ENCODE measurements at regions not wholly inside any gene's neighbourhood (a gene's known extent, or its start where the extent isn't known, plus 50 kb on each side); places are given as distances from the start of the nearest gene placed in this dataset.

DNA sequence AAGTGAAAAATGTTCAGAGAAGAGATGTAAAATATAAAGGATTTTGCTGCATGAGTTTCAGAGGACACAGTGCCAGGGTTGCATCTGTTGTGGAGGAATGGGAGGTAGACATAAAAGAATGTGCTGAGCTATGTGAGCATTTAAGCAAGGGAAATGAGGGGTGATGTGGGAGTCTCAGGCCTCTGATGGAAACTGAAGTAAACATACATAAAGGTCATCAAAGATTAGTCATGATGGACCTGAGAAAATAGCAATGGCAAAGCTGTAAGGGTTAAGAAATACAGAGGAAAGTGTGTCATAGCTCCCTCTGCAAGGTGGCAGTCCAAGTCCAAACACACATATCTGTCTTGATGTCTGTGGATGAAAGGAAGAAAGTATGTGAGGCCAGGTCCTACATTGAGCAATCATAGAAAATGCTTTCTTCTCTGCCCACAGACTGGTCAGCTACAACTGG, 306.6 kb upstream of the ECI2 start:
- POLR2A ChIA-PET (ENCODE audit: unreplicated experiment), result no interaction called here
- Histone ChIP-seq H3K27ac (ENCODE audit: low read length) (no peak overlapping the region), H3F3A (ENCODE audit: low read length, unreplicated experiment) (no peaks in the 10 kb centered on the region), H3K27me3 (ENCODE audit: low read length) (no peaks in the 10 kb centered on the region), H3K4me1 (ENCODE audit: insufficient read depth, low read length) (peaks cover 3% of the 10 kb centered on the region), H3K9ac (ENCODE audit: low read length) (no peak overlapping the region), H3K4me2 (ENCODE audit: low read length) (no peak overlapping the region), H3K9me3 (ENCODE audit: low read length) (no peaks in the 10 kb centered on the region), H2AFZ (ENCODE audit: low read length) (no peak overlapping the region), H3K9me2 (replicated peaks; ENCODE audit: low read length) (no peaks in the 10 kb centered on the region), H4K20me1 (ENCODE audit: low read length) (no peaks in the 10 kb centered on the region), H3K79me2 (ENCODE audit: low read length) (no peaks in the 10 kb centered on the region), H3K36me3 (ENCODE audit: low read depth, low read length) (no peaks in the 10 kb centered on the region), H3K4me3 (ENCODE audit: low read length) (no peak overlapping the region)
- intact Hi-C loops (cut with micrococcal nuclease), result no loop called here
- ATAC-seq (no peak), DNase-seq (no peak)
- TF ChIP-seq EZH2 (IDR thresholded peaks at IDR 0.05; ENCODE audit: low read length, unreplicated experiment) (no peak), EZH2phosphoT487 (IDR thresholded peaks at IDR 0.05; ENCODE audit: borderline replicate concordance, low read length) (no peak)
- TF ChIP-seq, protein P1, sequence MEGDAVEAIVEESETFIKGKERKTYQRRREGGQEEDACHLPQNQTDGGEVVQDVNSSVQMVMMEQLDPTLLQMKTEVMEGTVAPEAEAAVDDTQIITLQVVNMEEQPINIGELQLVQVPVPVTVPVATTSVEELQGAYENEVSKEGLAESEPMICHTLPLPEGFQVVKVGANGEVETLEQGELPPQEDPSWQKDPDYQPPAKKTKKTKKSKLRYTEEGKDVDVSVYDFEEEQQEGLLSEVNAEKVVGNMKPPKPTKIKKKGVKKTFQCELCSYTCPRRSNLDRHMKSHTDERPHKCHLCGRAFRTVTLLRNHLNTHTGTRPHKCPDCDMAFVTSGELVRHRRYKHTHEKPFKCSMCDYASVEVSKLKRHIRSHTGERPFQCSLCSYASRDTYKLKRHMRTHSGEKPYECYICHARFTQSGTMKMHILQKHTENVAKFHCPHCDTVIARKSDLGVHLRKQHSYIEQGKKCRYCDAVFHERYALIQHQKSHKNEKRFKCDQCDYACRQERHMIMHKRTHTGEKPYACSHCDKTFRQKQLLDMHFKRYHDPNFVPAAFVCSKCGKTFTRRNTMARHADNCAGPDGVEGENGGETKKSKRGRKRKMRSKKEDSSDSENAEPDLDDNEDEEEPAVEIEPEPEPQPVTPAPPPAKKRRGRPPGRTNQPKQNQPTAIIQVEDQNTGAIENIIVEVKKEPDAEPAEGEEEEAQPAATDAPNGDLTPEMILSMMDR (conservative IDR thresholded peaks at IDR 0.05; ENCODE audit: low read depth, low read length), result no peak
- BruUV-seq (replicated peaks), result no TSS peak
- CTCF ChIA-PET, result no interaction called here

DNA sequence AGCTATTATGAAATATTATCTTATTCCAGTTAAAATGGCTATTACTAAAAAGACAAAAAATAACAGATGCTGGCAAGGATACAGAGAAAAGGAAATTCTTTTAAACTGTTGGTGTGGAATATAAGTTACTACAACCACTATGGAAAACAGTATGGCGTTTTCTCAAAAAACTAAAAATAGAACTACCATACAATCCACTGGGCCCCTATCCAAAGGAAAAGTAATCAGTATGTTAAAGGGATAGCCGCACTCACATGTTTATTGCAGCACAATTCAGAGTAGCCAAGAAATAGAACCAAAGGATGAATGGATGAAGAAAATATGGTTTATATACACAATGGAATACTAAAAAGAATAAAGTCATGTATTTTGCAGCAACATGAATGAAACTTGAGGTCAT, 303.8 kb upstream of the ECI2 start:
- Histone ChIP-seq H3K36me3 (ENCODE audit: low read depth, low read length) (no peaks in the 10 kb centered on the region), H3K79me2 (ENCODE audit: low read length) (no peaks in the 10 kb centered on the region), H3K4me3 (ENCODE audit: low read length) (no peak overlapping the region), H3K9me3 (ENCODE audit: low read length) (no peaks in the 10 kb centered on the region), H3F3A (ENCODE audit: low read length, unreplicated experiment) (no peaks in the 10 kb centered on the region), H3K4me2 (ENCODE audit: low read length) (no peak overlapping the region), H2AFZ (ENCODE audit: low read length) (no peak overlapping the region), H3K4me1 (ENCODE audit: insufficient read depth, low read length) (no peaks in the 10 kb centered on the region), H4K20me1 (ENCODE audit: low read length) (no peaks in the 10 kb centered on the region), H3K27ac (ENCODE audit: low read length) (no peak overlapping the region), H3K9ac (ENCODE audit: low read length) (no peak overlapping the region), H3K27me3 (ENCODE audit: low read length) (no peaks in the 10 kb centered on the region), H3K9me2 (replicated peaks; ENCODE audit: low read length) (no peaks in the 10 kb centered on the region)
- ChIA-PET CTCF (no interaction called here), POLR2A (ENCODE audit: unreplicated experiment) (no interaction called here)
- DNase-seq (no peak), ATAC-seq (no peak)
- no TSS peak for BruUV-seq (replicated peaks)
- intact Hi-C loops (cut with micrococcal nuclease), result no loop called here
- TF ChIP-seq, protein P1 (conservative IDR thresholded peaks at IDR 0.05; ENCODE audit: low read depth, low read length), result no peak
- no peak for TF ChIP-seq EZH2phosphoT487 (IDR thresholded peaks at IDR 0.05; ENCODE audit: borderline replicate concordance, low read length)
- no peak for TF ChIP-seq EZH2 (IDR thresholded peaks at IDR 0.05; ENCODE audit: low read length, unreplicated experiment)

GRCh38 chr6:4437342-4437741, 302.0 kb upstream of the ECI2 start:
- ATAC-seq (no peak), DNase-seq (no peak)
- Histone ChIP-seq H3K9me2 (replicated peaks; ENCODE audit: low read length) (no peaks in the 10 kb centered on the region), H3K4me2 (ENCODE audit: low read length) (no peak overlapping the region), H3K9ac (ENCODE audit: low read length) (no peak overlapping the region), H4K20me1 (ENCODE audit: low read length) (no peaks in the 10 kb centered on the region), H3K9me3 (ENCODE audit: low read length) (no peaks in the 10 kb centered on the region), H3K36me3 (ENCODE audit: low read depth, low read length) (no peaks in the 10 kb centered on the region), H3K4me1 (ENCODE audit: insufficient read depth, low read length) (no peaks in the 10 kb centered on the region), H3K27me3 (ENCODE audit: low read length) (no peaks in the 10 kb centered on the region), H3K4me3 (ENCODE audit: low read length) (no peak overlapping the region), H3F3A (ENCODE audit: low read length, unreplicated experiment) (no peaks in the 10 kb centered on the region), H2AFZ (ENCODE audit: low read length) (no peak overlapping the region), H3K27ac (ENCODE audit: low read length) (no peak overlapping the region), H3K79me2 (ENCODE audit: low read length) (no peaks in the 10 kb centered on the region)
- BruUV-seq (replicated peaks), result no TSS peak
- intact Hi-C loops (cut with micrococcal nuclease), result no loop called here
- TF ChIP-seq EZH2 (IDR thresholded peaks at IDR 0.05; ENCODE audit: low read length, unreplicated experiment), result no peak
- no peak for TF ChIP-seq EZH2phosphoT487 (IDR thresholded peaks at IDR 0.05; ENCODE audit: borderline replicate concordance, low read length)
- TF ChIP-seq, protein P1 (conservative IDR thresholded peaks at IDR 0.05; ENCODE audit: low read depth, low read length), result no peak
- ChIA-PET CTCF (no interaction called here), POLR2A (ENCODE audit: unreplicated experiment) (no interaction called here)
